ENCODE measurements at regions not wholly inside any gene's neighbourhood (a gene's known extent, or its start where the extent isn't known, plus 50 kb on each side); places are given as distances from the start of the nearest gene placed in this dataset.

GRCh38 chr3:18611991-18612390 lies 186.9 kb upstream of the SATB1 start:
- no peak for TF ChIP-seq CTCF (optimal IDR thresholded peaks at IDR 0.05 in 1 of 3, IDR thresholded peaks at IDR 0.05 in 1 of 3, conservative IDR thresholded peaks at IDR 0.05 in 1 of 3; ENCODE audit: extremely low read depth in 1 of 3, insufficient read depth in 2 of 3, low read length in 3 of 3)
- no peak for TF ChIP-seq EZH2 (IDR thresholded peaks at IDR 0.05; ENCODE audit: low read length)

Data from keratinocyte (primary cell).